ENCODE measurements at regions not wholly inside any gene's neighbourhood (a gene's known extent, or its start where the extent isn't known, plus 50 kb on each side); places are given as distances from the start of the nearest gene placed in this dataset.

DNA sequence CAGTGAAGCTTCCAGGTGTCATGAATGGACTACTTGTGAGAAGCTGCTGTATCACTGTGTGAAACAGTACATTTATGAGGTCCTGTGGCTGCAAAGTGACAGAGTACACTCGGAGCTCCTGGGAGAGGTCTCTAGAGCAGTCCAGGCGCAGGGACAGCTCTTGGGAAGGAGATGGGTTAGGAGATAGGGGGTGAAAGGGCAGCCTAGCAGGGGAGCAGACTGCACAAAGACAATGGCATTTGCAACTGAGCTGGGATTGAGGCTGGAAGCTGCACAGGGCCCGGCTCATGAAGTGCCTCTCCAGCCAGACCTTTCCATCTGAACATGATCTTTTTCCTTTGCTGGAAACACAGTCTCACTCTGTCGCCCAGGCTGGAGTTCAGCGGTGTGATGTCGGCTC, 83.6 kb downstream of the RHOB start (continued):
- TF ChIP-seq, protein P1, sequence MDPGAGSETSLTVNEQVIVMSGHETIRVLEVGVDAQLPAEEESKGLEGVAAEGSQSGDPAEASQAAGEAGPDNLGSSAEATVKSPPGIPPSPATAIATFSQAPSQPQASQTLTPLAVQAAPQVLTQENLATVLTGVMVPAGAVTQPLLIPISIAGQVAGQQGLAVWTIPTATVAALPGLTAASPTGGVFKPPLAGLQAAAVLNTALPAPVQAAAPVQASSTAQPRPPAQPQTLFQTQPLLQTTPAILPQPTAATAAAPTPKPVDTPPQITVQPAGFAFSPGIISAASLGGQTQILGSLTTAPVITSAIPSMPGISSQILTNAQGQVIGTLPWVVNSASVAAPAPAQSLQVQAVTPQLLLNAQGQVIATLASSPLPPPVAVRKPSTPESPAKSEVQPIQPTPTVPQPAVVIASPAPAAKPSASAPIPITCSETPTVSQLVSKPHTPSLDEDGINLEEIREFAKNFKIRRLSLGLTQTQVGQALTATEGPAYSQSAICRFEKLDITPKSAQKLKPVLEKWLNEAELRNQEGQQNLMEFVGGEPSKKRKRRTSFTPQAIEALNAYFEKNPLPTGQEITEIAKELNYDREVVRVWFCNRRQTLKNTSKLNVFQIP (CRISPR knock-in tag; IDR thresholded peaks at IDR 0.05; ENCODE audit: borderline replicate concordance, low read depth), result no peak
- no peak for TF ChIP-seq TCF4 (CRISPR knock-in tag; IDR thresholded peaks at IDR 0.05; ENCODE audit: borderline replicate concordance)
- TF ChIP-seq ARNTL (CRISPR knock-in tag; IDR thresholded peaks at IDR 0.05; ENCODE audit: borderline replicate concordance, low read depth), result no peak
- TF ChIP-seq RARB (CRISPR knock-in tag; IDR thresholded peaks at IDR 0.05), result no peak
- no peak for TF ChIP-seq GLIS3 (CRISPR knock-in tag; IDR thresholded peaks at IDR 0.05)
- TF ChIP-seq ISL1 (CRISPR knock-in tag; IDR thresholded peaks at IDR 0.05), result no peak

DNA sequence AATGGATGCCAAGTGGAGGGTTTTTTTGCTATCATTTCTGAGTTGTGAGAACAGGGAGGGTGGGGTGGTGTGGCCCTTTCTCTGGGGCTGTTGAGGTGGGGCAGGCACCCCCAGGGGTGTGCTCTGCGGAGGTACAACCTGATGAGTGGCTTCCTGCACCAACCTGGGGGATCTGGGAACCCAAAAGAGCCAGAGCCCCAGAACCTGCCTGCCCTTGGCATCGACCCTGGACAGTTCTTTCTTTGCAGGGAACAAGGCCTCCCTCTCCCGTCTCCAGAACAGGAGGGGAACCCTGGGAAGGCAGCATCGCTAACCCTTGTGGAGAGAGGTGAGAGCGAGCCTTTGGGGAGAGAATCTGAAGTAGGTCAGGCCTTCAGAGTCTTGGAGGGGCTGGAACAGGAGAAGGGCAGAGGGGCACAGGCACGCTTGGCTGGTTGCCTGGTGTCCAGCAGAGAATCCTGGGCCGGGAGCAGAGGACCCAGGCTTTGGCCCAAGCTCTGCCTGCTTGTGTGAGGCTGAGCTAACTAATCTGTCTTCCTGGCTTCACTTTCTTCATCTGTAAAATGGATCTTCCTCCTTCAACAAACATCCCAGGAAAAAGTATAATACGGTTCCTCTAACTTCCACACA, 84.9 kb downstream of the RHOB start:
- TF ChIP-seq OSR1 (CRISPR knock-in tag; IDR thresholded peaks at IDR 0.05), result no peak
- no peak for TF ChIP-seq CSDC2 (CRISPR knock-in tag; IDR thresholded peaks at IDR 0.05)
- TF ChIP-seq, protein P1 (CRISPR knock-in tag; IDR thresholded peaks at IDR 0.05; ENCODE audit: borderline replicate concordance, low read depth), result no peak
- no peak for TF ChIP-seq ZFP3 (CRISPR knock-in tag; IDR thresholded peaks at IDR 0.05)
- TF ChIP-seq, protein P2, sequence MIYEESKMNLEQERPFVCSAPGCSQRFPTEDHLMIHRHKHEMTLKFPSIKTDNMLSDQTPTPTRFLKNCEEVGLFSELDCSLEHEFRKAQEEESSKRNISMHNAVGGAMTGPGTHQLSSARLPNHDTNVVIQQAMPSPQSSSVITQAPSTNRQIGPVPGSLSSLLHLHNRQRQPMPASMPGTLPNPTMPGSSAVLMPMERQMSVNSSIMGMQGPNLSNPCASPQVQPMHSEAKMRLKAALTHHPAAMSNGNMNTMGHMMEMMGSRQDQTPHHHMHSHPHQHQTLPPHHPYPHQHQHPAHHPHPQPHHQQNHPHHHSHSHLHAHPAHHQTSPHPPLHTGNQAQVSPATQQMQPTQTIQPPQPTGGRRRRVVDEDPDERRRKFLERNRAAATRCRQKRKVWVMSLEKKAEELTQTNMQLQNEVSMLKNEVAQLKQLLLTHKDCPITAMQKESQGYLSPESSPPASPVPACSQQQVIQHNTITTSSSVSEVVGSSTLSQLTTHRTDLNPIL (CRISPR knock-in tag; IDR thresholded peaks at IDR 0.05; ENCODE audit: low read depth), result no peak
- no peak for TF ChIP-seq TCF4 (CRISPR knock-in tag; IDR thresholded peaks at IDR 0.05; ENCODE audit: borderline replicate concordance)
- TF ChIP-seq ESRRG (CRISPR knock-in tag; IDR thresholded peaks at IDR 0.05), result no peak
- no peak for ATAC-seq

DNA sequence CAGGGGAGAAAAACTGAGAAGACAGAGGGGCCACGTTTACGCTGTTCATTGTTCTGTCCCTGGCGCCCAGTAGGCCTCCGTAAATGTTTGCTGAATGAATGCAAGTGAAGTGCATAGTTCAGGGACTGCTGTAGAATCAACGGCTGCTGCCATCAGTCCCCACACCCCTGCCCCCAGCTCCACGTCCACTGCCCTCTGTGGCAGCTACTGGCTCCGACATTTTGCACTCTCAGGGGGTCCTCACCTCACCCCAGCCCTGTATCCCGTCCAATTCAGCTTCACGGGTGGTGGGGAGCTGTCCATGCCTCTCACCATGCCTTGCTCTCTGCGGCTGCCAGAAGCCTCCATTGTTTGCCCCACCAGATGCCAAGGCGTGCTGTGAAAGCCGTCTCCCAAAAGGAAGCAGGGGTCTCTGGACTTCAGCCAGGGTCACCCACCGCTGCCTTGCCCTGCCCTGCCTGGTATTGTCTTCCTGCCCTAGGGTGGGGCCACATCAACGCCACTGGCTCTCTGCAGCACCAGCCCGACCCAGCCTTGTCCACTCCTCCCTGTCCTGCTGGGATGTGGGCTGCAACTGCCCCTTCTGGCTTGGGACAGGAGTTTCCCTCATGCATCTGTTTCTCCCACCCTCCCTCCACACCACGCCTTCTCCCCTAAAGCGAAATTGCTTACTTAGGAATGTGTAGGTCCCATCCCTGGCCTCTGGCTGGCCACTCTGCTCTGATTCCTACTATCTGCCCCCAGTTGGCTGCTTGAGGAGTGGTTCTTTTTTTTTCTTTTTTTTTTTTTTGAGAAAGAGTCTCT, 86.0 kb downstream of the RHOB start:
- TF ChIP-seq GLIS3 (CRISPR knock-in tag; IDR thresholded peaks at IDR 0.05) (no peak), SNAI2 (CRISPR knock-in tag; IDR thresholded peaks at IDR 0.05) (no peak), TOX (CRISPR knock-in tag; IDR thresholded peaks at IDR 0.05; ENCODE audit: borderline replicate concordance) (no peak), CSDC2 (CRISPR knock-in tag; IDR thresholded peaks at IDR 0.05) (no peak), ESRRG (CRISPR knock-in tag; IDR thresholded peaks at IDR 0.05) (no peak), ZC3H10 (CRISPR knock-in tag; IDR thresholded peaks at IDR 0.05) (no peak), ISL1 (CRISPR knock-in tag; IDR thresholded peaks at IDR 0.05) (no peak), ZNF565 (CRISPR knock-in tag; conservative IDR thresholded peaks at IDR 0.05; ENCODE audit: low read depth) (no peak), OSR1 (CRISPR knock-in tag; IDR thresholded peaks at IDR 0.05) (no peak), BACH2 (CRISPR knock-in tag; IDR thresholded peaks at IDR 0.05; ENCODE audit: borderline replicate concordance) (no peak), PPARA (CRISPR knock-in tag; IDR thresholded peaks at IDR 0.05; ENCODE audit: borderline replicate concordance) (no peak), ZNF70 (CRISPR knock-in tag; IDR thresholded peaks at IDR 0.05) (no peak), TCF4 (CRISPR knock-in tag; IDR thresholded peaks at IDR 0.05; ENCODE audit: borderline replicate concordance) (no peak)
- TF ChIP-seq, protein P3, sequence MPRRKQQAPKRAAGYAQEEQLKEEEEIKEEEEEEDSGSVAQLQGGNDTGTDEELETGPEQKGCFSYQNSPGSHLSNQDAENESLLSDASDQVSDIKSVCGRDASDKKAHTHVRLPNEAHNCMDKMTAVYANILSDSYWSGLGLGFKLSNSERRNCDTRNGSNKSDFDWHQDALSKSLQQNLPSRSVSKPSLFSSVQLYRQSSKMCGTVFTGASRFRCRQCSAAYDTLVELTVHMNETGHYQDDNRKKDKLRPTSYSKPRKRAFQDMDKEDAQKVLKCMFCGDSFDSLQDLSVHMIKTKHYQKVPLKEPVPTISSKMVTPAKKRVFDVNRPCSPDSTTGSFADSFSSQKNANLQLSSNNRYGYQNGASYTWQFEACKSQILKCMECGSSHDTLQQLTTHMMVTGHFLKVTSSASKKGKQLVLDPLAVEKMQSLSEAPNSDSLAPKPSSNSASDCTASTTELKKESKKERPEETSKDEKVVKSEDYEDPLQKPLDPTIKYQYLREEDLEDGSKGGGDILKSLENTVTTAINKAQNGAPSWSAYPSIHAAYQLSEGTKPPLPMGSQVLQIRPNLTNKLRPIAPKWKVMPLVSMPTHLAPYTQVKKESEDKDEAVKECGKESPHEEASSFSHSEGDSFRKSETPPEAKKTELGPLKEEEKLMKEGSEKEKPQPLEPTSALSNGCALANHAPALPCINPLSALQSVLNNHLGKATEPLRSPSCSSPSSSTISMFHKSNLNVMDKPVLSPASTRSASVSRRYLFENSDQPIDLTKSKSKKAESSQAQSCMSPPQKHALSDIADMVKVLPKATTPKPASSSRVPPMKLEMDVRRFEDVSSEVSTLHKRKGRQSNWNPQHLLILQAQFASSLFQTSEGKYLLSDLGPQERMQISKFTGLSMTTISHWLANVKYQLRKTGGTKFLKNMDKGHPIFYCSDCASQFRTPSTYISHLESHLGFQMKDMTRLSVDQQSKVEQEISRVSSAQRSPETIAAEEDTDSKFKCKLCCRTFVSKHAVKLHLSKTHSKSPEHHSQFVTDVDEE (CRISPR knock-in tag; IDR thresholded peaks at IDR 0.05), result no peak
- TF ChIP-seq, protein P2 (CRISPR knock-in tag; IDR thresholded peaks at IDR 0.05; ENCODE audit: low read depth), result no peak
- TF ChIP-seq, protein P4, sequence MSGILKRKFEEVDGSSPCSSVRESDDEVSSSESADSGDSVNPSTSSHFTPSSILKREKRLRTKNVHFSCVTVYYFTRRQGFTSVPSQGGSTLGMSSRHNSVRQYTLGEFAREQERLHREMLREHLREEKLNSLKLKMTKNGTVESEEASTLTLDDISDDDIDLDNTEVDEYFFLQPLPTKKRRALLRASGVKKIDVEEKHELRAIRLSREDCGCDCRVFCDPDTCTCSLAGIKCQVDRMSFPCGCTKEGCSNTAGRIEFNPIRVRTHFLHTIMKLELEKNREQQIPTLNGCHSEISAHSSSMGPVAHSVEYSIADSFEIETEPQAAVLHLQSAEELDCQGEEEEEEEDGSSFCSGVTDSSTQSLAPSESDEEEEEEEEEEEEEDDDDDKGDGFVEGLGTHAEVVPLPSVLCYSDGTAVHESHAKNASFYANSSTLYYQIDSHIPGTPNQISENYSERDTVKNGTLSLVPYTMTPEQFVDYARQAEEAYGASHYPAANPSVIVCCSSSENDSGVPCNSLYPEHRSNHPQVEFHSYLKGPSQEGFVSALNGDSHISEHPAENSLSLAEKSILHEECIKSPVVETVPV (CRISPR knock-in tag; IDR thresholded peaks at IDR 0.05), result no peak
- ATAC-seq, result no peak; the same call in 1 of the 3 replicates

All from SK-N-SH treated with all-trans-retinoic acid at 6 μM for 48 hours (cell line).